ENCODE measurements at regions not wholly inside any gene's neighbourhood (a gene's known extent, or its start where the extent isn't known, plus 50 kb on each side); places are given as distances from the start of the nearest gene placed in this dataset.

DNA sequence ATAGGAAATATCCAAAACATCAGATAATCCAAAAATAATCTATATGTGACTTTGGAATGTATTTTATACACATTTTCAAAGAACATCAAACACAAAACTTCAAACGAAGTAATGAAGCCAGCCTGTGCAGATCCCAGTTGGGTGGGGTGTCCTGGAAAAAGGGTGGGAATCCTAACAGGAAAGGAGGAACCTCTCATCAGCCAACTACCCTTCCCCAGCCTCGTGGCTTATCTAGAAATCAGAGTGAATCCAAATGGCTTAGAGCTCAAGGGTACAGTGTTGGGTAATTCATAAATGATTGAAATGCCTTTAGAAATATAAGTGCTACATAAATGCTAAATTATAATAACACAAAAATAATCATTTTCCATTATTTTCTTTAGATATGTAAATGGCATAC lies 115.1 kb upstream of the SOX4 start:
- DNase-seq, result no peak

DNA sequence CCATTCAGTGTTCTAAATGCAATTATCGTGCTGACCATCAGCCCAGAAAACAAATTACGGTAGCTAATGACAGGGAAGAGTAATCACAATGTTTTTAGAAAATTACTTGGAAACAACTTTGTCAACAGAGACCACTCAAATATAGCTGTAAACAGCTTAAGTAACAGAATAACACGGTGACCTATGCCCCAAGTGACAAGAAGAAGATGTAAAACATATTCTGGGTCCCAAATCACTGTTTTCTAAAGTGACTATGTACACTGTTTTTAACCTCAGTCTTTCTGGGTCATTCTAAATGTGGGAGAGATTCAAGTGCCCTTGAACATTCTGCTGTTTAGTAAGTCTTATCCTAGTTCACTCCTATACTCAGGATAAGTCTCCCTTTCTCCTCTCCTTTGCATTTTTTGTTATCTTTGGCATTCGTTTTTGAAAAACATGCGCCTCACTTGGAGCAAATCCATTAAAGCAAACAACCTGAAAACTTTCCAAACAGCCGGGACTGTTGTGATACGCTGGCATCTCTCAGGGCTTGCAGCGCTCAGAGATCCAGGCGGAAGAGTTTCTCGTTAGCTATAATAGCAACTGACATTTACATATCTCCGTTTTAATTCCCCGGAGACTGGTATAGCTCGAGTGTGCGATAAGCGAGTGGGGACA lies 114.5 kb upstream of the SOX4 start:
- no peak for DNase-seq

DNA sequence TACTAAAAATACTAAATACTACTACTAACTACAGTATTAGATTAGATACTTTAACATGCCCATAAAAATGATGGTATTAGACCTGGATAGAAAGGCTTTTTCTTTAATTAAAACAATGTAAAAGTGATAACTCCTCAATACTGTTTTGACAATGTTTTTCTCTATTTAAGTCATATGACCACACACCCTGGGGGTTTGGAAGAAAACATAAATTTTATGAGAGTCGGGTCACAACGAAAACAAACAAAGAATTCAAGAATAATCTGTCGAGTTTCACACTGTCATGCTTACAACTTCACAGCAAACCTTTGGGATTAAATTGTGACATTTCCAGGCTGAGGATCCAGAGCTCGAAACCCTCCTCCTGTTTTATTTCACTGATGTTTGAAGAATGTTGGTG lies 107.4 kb upstream of the SOX4 start:
- no peak for DNase-seq

DNA sequence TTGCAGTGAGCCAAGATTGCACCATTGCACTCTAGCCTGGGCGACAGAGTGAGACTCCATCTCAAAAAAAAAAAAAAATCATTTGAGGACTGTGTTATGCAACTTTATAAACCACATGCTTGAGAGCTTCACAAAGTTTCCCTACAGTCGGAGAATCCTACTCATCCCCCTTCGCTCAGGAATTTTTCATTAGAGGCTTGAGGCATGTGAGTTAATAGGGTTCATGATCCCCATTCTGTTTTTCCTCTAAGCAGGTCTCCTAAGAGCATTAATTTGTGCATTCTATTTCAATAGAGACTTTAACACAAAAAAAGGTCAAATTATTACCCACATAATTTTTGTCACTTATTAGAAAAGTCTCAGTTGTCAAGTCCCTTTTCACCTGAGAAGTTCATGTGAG lies 103.7 kb upstream of the SOX4 start:
- DNase-seq, result no peak

DNA sequence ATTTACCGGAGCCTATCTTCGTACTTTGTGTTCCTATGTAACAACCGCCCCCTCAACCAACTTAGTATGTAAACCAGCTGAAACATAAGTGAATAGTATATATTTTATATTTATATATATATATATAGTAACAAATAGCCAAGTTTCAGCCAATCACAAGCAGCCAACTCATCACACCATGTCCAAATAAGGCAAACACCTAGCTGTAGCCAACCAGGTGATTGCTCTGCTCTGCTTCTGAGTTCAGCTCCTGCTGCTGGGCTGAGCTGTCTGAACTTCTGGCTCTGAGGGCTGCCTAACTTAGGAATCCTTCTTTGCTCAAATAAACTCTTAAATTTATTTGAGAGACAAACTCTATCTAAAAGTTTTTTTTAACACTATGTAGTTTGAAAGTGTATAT lies 101.6 kb upstream of the SOX4 start:
- DNase-seq, result no peak

DNA sequence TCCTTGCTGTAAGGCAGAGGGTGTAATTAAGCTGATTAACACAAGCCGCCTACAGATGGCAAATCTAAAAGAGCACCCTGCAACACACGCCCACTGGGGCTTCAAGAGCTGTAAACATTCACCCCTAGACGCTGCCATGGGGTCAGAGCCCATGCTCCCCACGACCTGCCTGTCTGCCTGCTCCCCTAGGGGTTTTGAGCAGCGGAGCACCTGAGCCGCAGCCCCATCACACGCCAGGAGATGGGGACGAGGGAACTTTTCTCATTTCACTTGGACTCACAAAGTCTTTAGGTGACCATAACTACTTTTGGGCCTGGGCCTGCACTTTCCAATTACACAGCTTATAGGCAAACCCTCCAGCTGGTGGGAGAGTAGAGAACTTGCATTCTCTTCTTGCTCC lies 99.0 kb upstream of the SOX4 start:
- DNase-seq, result no peak

DNA sequence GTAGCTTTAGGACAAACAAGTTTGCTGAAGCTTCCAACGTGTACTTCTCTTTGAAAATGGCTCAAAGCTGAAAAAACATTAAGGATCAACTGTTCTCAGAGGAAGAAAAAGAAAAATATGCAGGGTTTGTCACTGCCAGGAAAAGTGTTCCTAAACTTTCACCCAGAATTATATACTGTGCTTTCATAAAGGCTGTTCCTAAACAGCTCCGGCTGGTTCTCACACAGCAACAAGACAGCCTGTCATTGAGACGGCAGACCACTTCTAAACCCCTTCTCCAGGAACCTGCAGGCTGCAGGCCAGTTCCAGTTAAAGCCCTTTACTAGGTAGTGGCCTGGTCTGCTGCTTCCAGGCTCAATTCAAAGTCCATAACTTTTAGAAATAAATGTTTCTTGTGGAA lies 97.4 kb upstream of the SOX4 start:
- DNase-seq, result no peak

DNA sequence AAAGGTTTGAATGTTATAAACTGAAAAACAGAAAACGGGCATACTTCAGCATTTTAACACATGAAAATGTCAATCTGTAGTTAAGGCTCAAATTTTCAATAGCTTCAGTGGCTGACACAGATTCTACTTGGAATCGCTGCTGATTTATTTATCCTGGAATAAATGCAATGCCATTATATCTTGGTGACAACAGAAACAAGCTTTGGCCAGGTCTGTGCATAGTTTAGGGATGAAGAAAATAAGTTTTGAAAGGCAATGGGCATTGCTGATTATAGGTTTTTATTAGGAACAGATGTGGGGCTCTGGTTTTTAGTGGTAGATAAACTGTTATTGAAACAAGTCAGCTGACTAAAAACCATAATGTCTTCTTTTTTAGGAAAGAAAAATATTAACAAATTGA lies 96.8 kb upstream of the SOX4 start:
- no peak for DNase-seq

DNA sequence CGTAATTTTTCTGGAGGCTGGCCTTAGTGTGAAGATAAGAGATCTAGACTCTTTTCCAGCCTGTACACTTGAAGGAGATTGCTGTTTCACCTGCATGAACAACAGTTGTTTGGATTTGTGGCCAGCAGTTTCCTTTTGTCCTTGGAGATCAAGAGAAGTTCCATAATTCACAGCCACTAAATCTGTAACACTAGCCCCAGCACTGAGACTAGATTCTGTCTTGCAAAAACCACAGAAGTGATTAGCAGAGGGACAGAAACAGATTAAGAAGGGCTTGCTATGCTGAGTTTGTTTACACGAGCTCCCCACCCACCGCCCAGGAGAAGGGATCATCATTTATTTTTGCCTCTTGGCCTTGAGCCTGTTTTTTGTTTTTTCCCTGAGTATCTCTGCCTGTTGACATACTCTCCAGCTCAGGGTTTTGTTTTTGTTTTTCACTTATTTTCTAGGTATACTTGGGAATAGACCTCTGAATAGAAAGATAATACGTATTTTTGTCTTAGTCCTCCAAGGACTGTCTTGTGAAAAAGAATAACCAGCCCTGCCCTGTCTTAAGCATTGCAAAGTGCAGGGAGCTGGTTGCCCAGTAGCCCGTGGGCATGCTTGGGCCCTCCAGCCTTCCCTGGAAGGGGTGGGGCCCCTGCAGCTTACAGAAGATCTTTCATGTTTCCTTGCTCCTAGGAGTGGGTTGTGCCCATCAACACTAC lies 93.1 kb upstream of the SOX4 start:
- DNase-seq, result no peak

DNA sequence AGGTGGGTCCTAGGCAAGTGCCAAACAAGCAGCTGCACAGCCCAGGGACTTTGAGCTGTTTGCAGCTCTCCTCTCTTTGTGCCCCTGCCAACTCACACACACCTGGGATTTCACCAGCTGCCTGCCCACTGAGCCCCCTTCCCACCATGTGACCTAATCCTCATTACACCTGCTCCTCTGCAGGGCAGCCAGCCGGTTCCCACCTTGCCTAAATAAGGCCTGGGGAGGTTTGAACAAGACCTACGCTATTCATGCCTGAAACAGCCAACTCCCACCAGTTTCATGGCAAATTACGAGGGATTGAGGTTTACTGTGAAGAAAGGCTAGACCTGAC lies 92.6 kb upstream of the SOX4 start:
- DNase-seq, result no peak

DNA sequence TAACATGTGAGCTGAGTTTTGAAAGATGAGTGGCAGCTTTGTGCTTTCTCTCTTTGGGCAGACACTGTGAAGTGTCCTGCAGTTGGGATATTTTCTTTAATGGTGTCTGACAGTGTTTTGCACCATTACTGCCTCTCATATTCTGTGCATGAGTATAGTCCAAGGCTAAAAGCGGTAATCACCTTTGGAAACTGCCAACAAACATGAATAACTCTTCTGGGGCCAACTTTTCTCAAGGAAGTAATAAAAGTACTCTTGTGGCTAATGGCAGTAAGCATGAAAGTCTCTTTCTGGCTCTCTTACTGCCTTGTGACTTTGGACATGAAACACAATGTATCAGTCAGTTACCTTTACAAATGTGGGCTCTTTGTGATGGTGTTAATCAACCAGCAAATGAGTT lies 91.7 kb upstream of the SOX4 start:
- no peak for DNase-seq

DNA sequence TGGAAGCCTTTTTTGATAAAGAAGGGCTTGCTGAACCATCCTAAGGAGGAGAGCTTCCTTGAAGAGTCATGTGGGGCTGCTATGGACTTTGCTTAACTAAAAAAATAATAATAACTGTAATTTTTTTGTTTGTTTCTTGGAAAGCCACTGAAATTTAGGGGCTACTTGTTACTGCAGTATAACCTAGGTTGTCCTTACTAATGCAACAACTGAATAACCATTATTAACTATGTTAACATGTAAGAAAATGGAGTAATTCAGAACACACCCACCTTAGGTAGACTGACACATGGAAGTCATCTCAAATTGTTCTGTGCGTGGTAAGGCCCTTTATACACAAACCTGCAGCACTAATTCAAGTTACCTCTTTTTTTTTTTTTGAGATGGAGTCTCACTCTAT lies 90.9 kb upstream of the SOX4 start:
- no peak for DNase-seq

DNA sequence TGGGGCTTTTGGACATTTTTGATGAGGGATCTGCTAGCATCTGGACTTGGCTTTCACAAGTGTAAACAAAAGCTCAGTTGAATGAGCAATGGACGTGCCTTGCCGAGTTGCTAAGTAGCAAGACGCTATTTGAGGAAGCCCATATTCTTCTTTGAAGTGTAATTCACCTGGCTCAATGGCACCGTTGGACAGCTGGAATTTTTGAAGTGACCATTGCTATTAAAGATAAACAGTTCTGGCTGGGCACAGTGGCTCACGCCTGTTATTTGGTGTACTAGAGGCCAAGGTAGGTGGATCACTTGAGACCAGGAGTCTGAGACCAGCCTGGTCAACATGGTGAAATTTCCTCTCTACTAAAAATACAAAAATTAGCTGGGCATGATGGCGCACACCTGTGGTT lies 88.8 kb upstream of the SOX4 start:
- DNase-seq, result no peak

DNA sequence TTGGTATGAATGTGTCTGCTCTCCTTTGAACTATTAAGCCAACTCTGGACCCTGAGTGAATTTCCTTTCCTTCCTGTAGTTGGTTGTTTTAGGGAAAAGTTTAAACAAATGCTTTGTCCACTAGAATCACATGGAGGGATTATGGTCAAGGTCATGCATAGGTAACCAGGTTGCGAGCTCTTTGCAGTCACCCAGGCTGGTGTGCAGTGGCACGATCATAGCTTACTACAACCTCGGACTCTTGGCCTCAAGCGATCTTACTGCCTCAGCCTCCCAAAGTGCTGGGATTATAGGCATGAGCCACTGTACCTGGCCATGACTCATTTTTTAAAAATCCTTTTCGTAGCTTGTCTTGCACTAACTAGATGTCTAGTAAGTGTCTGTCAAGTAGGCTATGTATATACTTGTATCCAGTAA lies 88.0 kb upstream of the SOX4 start:
- no peak for DNase-seq

DNA sequence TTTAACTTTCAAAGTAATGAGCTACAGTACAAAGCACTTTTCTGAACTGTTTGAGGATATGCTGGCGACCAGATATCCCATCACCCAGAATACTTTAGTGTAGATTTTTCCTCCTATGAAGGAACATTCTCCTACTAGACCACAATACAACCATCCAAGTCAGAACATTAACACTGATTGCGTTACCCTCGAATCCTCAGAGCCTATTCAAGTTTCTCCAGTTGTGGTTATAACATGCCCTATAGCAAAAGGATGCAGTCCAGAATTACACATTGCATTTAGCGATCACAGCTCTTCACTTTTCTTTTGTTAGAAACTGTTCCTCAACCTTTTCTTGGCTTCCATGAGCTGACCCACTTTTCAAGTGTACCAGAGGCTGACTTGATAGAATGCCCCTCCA lies 87.4 kb upstream of the SOX4 start:
- DNase-seq, result no peak

DNA sequence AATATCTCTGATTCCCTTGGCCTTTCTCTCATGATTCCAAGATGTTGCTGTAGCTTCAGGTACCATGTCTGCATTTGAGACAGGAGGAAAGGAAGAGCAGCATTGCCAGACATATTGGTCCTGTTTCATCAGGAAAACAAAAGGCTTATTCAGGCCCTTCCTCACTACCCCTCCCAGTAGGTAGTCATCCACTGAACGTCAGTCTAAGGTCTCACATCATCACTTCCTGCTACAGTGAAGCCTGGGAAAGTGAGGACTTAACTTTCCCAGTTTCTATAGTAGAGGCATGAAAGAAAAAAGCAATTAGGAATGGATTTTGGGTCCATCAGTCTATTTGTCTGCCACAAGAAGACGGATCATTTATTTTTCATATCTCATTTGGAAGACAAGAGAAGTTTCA lies 85.7 kb upstream of the SOX4 start:
- DNase-seq, result no peak

DNA sequence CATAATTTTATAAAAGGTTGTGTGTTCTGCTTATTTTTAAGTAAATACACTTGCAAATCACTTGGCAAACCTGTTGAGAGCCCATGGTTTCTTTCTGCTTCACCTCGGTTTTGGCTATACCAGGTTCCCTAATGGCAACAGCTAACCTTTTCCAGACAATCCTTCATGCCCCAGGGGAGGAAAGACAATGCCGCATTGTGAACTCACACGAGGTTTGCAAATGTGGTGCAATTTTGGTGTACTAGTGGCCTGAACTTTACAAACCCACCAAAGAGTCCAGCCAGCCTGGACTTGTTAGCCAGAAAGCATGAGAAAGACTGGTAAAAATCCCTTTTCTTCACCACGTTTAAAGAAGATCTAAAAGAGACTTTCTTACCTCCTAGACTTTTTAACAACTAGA lies 84.8 kb upstream of the SOX4 start:
- DNase-seq, result no peak

DNA sequence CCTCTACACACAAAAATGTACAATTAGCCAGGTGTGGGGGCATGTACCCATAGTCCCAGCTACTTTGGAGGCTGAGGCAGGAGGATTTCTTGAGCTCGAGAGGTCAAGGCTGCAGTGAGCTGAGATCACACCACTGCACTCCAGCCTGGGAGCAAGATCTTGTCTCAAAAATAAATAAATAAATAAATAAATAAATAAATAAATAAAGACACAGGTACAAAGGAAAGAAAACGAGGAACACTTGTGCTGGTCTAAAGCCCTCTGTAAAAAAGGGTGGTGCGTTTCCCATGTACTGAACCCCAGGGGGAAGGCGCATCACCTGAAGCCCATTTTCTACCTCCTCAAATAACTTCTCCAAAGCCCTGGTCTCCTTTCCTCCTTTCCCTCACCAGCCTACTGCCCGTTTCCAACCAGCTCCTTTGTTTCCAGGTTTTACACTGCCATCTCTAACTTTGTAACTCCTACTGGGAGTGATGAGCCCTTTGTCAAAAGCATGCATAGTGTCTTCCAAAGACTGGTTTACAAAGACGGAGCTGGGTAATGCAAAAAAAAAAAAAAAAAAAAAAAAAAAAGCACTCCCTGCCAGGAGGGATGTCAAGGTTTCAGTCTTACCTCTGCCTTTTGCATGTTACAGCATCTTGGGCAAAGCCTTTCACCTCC lies 81.5 kb upstream of the SOX4 start:
- DNase-seq, result no peak

DNA sequence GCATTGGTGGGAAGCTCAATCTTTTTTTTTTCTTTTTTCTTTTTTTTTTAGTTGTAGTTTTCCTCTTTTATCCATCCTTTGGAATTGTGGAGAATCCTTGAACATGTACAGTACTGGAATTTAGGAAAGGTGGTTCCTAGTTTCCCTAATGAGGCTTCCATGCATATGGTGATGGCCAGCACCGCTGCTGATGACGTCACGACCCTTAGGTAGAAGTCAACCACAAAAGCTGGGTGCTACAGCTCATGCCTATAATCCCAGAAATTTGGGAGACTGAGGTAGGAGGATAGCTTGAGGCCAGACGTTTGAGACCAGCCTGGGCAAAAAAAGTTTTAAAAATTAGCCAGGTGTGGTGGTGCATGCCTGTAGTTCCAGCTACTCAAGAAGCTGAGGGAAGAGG lies 79.3 kb upstream of the SOX4 start:
- no peak for DNase-seq

DNA sequence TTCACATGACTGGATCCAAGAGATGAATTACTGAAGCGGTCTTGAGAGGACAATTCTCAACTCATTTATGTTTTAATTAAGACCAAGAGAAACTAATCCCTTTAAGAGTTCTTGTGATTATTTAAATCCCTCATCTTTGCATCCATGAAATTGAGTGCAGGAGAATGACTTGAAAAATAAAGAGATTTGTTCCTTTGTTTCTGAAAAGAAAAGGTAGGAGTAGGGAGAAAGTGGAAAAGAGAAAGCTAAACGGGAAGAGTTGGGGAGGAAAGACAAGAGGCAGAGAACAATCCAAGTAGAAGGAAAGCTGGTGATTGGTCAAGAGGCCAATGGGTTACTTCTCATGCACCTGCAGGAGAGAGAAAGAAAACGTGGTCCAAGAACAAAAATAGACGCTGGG lies 75.2 kb upstream of the SOX4 start:
- DNase-seq, result no peak

DNA sequence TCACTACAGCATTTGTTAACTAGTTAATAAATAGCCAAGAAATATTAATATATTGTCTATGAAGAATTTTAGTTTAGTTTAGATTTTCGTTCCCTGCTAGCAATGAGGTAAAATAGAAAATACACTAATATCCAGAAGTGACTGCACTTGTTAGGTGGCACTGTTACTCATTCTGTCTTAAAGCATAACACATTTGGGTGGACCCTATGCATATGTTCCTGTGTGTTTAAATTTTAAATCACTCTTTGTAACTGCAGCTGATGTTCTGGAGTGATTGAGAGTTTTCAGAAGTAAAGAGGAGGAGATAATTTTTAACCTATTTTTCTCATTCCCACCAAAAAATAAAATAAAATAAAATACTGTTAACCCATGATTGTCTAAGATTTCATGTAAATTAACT lies 73.9 kb upstream of the SOX4 start:
- DNase-seq, result no peak

DNA sequence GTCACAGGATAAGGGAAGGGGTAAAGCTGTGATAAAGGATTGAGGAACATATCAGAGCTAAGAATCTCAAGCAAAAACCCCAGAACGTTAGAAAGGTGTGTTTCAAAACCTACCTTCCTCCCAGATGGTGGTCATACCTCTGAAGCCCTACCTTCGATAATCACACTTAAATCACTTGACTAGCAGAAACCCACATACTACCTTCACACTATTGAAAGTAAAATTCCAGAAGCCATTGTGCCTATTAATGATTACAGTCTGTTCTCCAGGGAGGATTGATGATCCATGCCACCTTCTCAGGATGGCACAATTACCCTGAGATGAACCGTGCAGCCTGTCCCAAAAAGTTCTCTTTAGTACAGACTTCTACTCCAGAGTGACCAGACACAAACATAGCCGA lies 72.3 kb upstream of the SOX4 start:
- DNase-seq, result no peak

DNA sequence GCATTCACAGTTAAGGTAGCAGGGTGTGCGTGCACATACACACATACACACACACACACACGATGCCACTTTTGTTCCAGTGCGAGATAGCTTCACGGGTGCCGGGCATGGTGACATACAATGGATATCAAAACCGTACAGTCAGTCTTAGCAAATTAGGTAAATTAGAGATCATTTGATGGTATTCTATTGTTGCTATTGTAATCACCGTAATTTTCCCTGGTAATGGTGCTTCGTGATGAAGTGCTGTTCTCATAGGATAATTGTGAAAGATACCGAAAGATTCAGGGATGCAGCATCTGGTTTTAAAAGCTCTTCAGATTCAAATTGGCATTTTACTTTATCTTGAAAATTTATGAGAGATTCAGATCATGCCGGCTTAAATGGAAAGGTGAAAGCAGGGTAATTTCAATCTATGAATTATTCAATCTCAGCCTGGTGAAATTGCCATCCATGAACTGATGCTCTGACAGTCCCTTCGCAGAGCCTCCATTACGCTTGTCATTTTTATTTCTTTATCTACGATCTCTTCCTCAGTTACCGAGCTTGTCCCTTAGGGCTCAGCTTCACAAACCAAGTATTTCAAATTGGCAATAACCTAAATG lies 71.3 kb upstream of the SOX4 start:
- no peak for DNase-seq

DNA sequence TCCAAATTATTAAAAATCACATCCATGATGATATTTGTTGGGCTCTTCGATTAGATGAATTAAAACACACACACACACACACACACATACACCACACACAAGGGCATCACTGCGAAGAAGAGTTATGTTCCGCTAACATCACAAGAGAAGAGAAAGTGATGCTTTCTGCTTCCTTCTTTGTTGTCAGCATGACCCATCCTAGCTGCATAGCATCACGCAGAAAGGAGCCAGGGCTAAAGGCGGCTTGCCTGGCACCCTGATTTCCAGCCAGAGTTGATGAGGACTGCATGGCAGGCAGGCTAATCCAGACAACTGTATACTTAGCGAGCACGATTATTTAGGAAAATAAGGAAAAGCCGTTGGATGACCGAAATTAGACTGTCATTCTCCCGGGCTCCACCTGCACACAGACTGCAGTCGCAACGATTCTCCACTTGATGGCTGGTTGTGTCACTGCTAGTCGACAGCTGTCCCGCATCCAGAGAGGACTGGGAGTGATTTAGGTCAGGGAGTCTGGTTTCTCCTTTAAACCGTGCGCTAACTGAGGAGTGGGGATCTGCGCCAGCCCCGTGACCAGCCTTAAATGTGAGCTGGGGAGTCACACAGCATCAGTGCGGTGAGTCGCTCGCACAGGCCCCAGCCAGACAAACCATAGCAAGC lies 70.6 kb upstream of the SOX4 start:
- DNase-seq, result no peak

All from CD4-positive, alpha-beta T cell treated with Interleukin-4 for 1 hour (primary cell).